Nephron progenitor cell (in vitro differentiated cells): ENCODE measurements at regions not wholly inside any gene's neighbourhood (a gene's known extent, or its start where the extent isn't known, plus 50 kb on each side); places are given as distances from the start of the nearest gene placed in this dataset.

ENCODE experiments used
- DNase-seq: peaks from one replicate; pipeline ENCODE4 v3.0.0; 2021
- H3K27ac Mint-ChIP-seq: 2 replicates; pipeline ENCODE4 v1.8.0; 2021; ENCODE audit warnings: mild to moderate bottlenecking, moderate library complexity, mixed read lengths
- H3K27me3 Mint-ChIP-seq: 2 replicates; pipeline ENCODE4 v1.8.0; 2021; ENCODE audit warnings: mild to moderate bottlenecking, low read depth, mixed read lengths; ENCODE audit not compliant: poor library complexity
- H3K36me3 Mint-ChIP-seq: 2 replicates; pipeline ENCODE4 v1.8.0; 2021; ENCODE audit warnings: low read depth, mixed read lengths
- H3K4me1 Mint-ChIP-seq: 2 replicates; pipeline ENCODE4 v1.8.0; 2021; ENCODE audit warnings: mixed read lengths
- H3K4me3 Mint-ChIP-seq: 2 replicates; pipeline ENCODE4 v1.8.0; 2021; ENCODE audit warnings: mild to moderate bottlenecking, moderate library complexity, mixed read lengths
- H3K9me3 Mint-ChIP-seq: 2 replicates; pipeline ENCODE4 v1.8.0; 2021; ENCODE audit warnings: mild to moderate bottlenecking, moderate library complexity, mixed read lengths
- CTCF ChIP-seq: fragments of 200-600 bp; sonication (generic); IDR thresholded peaks from 2 replicates; pipeline ENCODE4 v1.5.0; 2021; ENCODE audit warnings: antibody characterized with exemption

DNA sequence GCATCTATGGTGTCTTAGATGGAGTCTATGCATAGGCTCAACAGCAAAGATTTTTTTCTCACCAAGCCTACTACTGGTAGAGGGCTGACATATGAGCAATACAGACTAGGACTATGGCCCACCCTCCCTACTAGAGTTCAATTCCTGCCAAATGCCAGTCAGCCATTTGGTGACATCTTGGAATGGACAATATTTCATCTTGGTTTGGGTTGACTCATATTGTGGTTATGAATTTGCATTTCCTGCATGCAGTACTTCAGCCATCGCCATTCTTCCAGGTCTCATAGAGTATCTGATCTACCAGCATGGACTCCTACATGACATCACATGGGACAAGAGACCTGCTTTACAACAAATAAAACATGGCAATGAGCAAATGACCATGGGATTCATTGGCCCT, 778.1 kb upstream of the SOX9 start:
- Mint-ChIP-seq H3K9me3 (peaks cover 4% of the 10 kb centered on the region), H3K36me3 (no peaks in the 10 kb centered on the region), H3K27ac (no peak overlapping the region), H3K27me3 (peaks cover 2% of the 10 kb centered on the region), H3K4me1 (no peaks in the 10 kb centered on the region), H3K4me3 (no peak overlapping the region)
- TF ChIP-seq CTCF = no peak
- DNase-seq = no peak

GRCh38 chr17:71349908-71350600, 770.8 kb upstream of the SOX9 start:
- Mint-ChIP-seq H3K27ac (no peak overlapping the region), H3K9me3 (peaks cover 12% of the 10 kb centered on the region), H3K4me3 (no peak overlapping the region), H3K36me3 (no peaks in the 10 kb centered on the region), H3K4me1 (no peaks in the 10 kb centered on the region), H3K27me3 (peaks cover 2% of the 10 kb centered on the region)
- no peak for DNase-seq
- no peak for TF ChIP-seq CTCF

DNA sequence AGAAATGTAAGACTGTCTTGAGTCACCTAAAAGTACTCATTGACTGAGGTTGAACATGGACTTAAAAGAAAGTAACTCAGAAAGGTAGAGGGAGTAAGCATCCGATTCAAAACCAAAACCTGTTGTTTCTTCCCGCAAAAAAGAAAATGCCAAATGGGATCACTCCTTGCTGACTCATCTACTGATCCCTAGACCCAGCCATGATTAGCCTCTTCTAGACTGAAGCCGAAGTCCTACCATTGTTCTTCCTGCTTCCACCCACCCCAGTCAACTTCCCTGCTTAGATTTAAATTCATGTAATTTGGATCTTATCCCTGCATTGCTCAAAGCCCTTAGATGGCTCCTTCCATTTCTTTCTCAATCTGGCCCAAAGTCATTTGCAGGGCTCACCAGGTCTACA, 760.5 kb upstream of the SOX9 start:
- no peak for DNase-seq
- Mint-ChIP-seq H3K27me3 (no peaks in the 10 kb centered on the region), H3K4me3 (no peak overlapping the region), H3K36me3 (peaks cover 8% of the 10 kb centered on the region), H3K27ac (no peak overlapping the region), H3K9me3 (peaks cover 25% of the 10 kb centered on the region), H3K4me1 (peaks cover 4% of the 10 kb centered on the region)
- TF ChIP-seq CTCF = no peak

GRCh38 chr17:71361656-71362450, 759.0 kb upstream of the SOX9 start:
- no peak for TF ChIP-seq CTCF
- Mint-ChIP-seq H3K4me3 (no peak overlapping the region), H3K4me1 (peaks cover 4% of the 10 kb centered on the region), H3K27me3 (no peaks in the 10 kb centered on the region), H3K9me3 (peaks cover 26% of the 10 kb centered on the region), H3K27ac (no peak overlapping the region), H3K36me3 (peaks cover 8% of the 10 kb centered on the region)
- DNase-seq = no peak

GRCh38 chr17:71363661-71364060, 757.2 kb upstream of the SOX9 start:
- Mint-ChIP-seq H3K9me3 (peaks cover 19% of the 10 kb centered on the region), H3K27me3 (no peaks in the 10 kb centered on the region), H3K4me3 (no peak overlapping the region), H3K27ac (no peak overlapping the region), H3K4me1 (peaks cover 4% of the 10 kb centered on the region), H3K36me3 (peaks cover 5% of the 10 kb centered on the region)
- no peak for TF ChIP-seq CTCF
- no peak for DNase-seq
